GM21423 (cell line): ENCODE measurements at regions not wholly inside any gene's neighbourhood (a gene's known extent, or its start where the extent isn't known, plus 50 kb on each side); places are given as distances from the start of the nearest gene placed in this dataset.

Experiments
- ATAC-seq: cut with Tn5 transposase; IDR thresholded peaks from one replicate; pipeline ENCODE4 v1.9.1; 2021; ENCODE audit warnings: mild to moderate bottlenecking, moderate library complexity; ENCODE audit not compliant: unreplicated experiment

- ATAC-seq, result no peak
Observed at GRCh38 chr13:79267560-79267959, 138.5 kb downstream of the RBM26 start.

GRCh38 chr13:79258489-79258888 lies 147.6 kb downstream of the RBM26 start:
- peak; percentile 88 for ATAC-seq

DNA sequence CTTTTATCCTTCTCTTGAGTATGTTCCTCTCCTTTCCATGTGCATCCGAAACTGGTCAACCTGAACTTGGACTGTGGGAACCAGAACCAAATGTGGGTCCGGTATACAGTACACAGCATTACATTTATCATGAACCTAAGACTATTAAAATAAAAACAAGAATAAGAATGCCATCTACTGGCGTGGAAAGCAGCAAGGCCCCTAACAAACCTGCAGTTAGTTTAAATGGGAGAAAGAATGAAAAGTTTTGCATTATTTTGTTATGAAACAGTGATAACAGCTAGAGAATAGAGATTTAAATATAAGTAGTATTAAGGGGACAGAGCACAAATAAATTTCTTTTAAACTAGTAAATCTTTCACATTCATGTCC lies 159.5 kb downstream of the RBM26 start:
- peak; percentile 42 for ATAC-seq

GRCh38 chr13:79245937-79246577 lies 160.0 kb downstream of the RBM26 start:
- ATAC-seq, result peak; percentile 60

DNA sequence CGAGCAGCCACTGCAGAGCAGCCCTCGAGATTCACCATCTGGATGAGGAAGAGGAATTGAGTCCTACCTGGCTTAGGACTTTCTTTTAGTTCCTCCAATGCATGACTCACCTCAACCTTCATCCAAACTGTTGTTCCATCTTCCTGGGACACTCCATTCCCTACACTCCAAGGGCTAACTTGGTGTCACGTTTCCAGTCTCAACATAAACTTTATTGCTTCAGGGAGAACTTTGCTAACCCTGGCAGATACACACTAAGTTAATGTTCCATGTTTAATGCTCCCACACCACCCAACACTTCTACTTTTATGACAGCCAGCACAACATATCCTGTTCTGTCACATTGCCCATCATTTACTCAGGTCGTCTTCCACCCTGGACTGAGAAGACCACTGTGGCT lies 164.4 kb downstream of the RBM26 start:
- no peak for ATAC-seq

- no peak for ATAC-seq
Observed at GRCh38 chr13:79237981-79238380, 168.1 kb downstream of the RBM26 start.

DNA sequence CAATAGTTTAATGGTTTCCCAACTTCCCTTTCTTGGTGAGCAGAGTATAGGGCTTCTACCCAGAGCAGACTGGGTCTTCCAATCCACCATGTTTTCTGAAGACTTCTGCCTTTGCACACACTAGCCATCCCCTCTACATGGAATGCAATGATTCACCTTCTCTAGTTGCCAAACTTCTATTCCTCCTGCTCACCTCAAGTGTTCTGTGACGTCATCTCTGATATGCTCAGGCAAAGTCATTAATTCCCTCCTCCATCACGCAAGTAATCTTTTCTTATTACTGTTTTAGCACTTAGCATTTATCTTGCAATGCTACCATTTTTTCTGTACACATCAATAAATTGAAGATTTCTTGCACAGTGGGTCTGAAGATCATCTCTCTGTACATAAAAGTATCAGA lies 174.2 kb downstream of the RBM26 start:
- no peak for ATAC-seq

- no peak for ATAC-seq
Observed at GRCh38 chr13:79229761-79230160, 176.3 kb downstream of the RBM26 start.

DNA sequence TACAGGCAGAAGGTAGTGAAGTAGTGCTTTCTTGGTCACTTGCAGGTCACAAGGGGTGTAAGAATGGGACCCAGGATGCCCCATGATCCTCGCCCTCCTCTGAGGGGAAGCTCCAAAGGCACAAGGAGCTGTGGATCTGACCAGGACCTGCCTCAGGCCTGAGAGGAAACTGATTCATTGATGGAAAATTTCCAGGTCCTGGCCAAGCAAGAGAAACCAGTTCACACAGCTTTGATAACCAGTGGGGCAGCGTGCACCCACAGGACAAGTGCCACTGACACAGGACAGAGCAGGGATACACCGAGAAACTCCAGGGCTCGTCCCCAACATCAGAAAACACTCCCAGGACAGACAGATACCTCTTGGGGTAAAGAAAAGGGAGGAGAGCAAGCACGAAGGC lies 177.1 kb downstream of the RBM26 start:
- no peak for ATAC-seq

GRCh38 chr13:79227418-79227817 lies 178.6 kb downstream of the RBM26 start:
- peak; percentile 75 for ATAC-seq

DNA sequence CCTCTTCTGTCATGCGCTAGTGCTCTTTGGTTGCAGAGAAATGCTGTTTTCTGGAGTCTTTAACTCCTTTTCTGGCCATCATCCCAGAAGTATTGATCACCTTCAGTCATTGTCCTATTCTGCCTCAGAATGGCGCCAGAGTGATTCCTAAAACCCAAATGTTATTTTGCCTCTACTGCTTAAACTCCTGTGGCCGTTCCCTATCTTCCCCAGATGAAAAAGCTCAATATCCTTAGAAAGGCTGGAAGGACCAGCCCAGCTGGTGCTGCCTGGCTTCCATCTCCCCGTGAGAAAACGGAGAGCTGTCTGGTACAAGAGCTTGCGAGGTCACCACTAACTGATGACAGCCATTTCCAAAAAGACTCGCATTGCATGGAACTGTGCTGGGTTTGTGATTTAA lies 179.1 kb downstream of the RBM26 start:
- ATAC-seq, result peak; percentile 15

DNA sequence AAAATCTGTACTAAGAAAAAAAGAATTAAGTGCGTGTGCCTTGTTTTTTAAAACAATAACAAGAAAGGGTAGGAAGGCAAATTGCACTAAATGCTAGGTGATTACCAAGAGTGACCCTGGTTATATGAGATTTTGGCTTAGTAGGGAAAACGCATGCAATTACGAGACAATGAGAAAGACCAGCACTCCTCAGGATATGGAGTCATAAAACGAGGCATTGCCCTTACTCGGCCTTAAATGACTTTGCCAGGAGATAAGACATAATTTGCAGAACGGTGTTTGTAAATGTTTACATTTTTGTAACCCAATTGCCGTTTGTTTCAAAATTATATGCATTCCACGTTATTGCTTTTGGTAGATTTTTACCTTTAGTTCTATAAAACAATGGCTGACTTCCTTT lies 179.8 kb downstream of the RBM26 start:
- ATAC-seq, result no peak

- no peak for ATAC-seq
Observed at GRCh38 chr13:79225487-79226232, 180.4 kb downstream of the RBM26 start.

- ATAC-seq, result no peak
Observed at GRCh38 chr13:79222427-79223205, 183.4 kb downstream of the RBM26 start.

DNA sequence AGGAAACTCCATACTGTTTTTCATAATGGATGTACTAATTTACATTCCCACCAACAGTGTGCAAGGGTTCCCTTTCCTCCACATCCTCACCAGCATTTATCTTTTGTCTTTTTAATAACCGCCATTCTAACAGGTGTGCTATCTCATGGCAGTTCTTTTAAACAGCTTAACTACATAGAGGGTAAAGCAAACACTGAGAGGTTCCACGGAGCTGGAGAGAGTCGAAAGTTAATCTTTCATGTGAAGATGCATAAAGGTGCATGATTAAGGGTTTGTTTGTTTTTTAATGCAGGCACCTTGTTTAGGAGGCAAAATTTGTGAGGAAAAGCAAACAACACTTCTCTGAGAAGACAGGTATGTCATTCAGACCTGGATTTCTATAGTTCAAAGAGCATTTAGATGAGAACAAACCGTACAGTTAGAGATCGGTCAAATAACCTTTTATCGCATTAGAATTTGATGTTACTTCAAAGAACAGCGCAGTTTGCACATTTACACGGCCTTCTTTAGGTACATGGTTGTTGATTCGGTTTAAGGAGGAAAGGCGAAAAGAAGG lies 193.9 kb downstream of the RBM26 start:
- no peak for ATAC-seq

GRCh38 chr13:79211377-79211776 lies 194.7 kb downstream of the RBM26 start:
- no peak for ATAC-seq

GRCh38 chr13:79197933-79198332 lies 208.1 kb downstream of the RBM26 start:
- ATAC-seq, result no peak

DNA sequence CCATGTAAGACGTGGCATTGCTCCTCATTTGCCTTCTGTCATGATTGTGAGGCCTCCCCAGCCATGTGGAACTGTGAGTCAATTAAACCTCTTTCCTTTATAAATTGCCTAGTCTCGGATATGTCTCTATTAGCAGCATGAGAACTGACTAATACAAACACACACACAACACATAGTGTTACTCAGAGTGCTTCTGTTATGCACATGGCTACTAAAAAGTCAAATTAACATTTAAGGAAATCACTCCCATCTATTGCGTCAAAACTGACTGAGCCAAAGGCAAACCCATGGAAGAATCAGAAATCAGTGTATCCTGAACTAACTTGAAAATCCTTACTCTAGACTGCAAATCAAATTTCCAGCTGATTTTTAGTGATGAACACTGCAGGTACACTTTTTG lies 209.2 kb downstream of the RBM26 start:
- ATAC-seq, result no peak

DNA sequence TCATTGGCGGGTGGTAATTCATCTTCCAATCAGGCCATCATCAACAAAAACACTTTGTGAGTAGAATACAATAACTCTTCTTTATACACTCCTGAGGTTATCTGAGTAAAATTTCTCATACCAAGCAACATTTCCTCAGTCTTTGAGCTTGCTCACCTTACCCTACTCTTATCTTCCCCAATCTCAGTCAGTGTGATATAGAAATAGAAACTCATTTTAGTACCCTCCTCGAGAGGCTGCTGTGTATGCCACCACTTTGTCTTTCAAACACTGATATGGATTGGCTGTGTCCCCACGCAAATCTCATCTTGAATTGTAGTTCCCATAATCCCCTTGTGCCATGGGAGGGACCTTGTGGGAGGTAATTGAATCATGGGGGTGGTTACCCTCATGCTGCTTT lies 209.7 kb downstream of the RBM26 start:
- ATAC-seq, result no peak

GRCh38 chr13:79194727-79195126 lies 211.3 kb downstream of the RBM26 start:
- peak; percentile 36 for ATAC-seq

DNA sequence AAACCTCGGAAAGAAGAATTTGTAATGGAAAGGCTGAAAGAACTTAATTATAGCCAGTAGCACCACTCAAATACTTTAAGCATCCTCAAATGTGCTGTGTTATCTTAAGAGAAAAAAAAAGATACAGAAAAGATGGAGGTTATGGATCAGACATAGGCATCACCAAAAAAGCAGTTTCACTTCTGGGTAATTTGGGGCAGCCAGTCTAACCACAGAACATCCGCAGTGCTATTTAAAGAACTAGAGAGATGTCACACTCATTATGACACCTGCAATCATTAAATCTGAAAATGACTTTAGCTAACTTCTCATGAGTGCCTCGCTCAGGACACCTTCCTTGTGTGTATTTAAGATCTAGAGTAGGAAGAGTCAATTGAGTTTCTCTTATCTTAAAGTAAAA lies 211.8 kb downstream of the RBM26 start:
- peak; percentile 94 for ATAC-seq

DNA sequence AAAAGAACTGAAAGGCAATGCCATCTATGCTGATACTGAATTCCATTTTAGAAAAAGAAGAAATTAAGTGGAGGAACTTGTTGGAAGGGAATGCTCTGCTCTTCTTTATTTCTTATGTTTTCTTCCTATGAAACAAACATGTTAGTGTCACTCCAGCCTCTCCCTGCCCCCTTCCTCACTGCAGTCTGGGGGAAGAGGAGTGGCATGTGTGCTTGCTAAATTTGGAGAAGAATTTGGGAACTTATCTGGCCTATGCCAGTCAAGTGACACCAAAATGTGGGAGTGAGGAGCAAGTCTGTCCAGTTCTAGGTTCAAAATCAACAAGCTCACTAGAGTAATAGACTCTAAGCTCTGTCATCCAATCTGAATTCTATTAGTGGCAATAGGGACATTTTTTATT lies 214.6 kb downstream of the RBM26 start:
- ATAC-seq, result no peak
